ENCODE measurements at regions not wholly inside any gene's neighbourhood (a gene's known extent, or its start where the extent isn't known, plus 50 kb on each side); places are given as distances from the start of the nearest gene placed in this dataset.

DNA sequence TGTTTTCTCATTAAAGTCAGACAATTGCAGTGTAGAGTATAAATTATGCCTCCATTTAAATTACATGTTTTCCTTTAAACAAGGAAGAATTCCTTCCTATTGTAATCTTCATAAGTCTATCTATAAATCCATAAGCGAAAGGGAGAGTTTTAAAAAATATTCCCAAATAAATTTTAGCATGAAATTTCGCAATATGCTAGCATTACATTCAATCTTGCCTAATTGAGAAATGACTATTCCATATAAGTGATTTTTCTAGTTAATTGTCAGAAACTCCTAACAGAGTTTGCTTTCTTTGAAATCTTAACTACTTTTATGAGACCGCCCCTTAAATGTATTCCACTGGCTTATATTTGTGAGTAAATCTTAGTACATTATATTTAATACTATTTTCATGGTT is 133.1 kb upstream of the CRIM1 start:
- POLR2A ChIA-PET (ENCODE audit: partially characterized antibody), result no interaction called here

More for the DNA sequence above, 133.1 kb upstream of the CRIM1 start:
- no peak overlapping the region for H2BK12ac ChIP-seq (ENCODE audit: low read depth, low read length)
- no peak overlapping the region for H2BK20ac ChIP-seq (ENCODE audit: low read length)
- no peak overlapping the region for H3K4me2 ChIP-seq (ENCODE audit: insufficient read depth in 1 of 2, low read depth in 2 of 2, low read length in 2 of 2)
- no peak overlapping the region for H3K4me3 ChIP-seq (ENCODE audit: extremely low read depth in 1 of 4, insufficient read depth in 2 of 4, low read depth in 3 of 4, low read length in 4 of 4)
- H4K5ac ChIP-seq (ENCODE audit: insufficient read length, low read depth, low read length), result no peak overlapping the region
- H2AFZ ChIP-seq (ENCODE audit: low read length), result no peak overlapping the region
- no peak overlapping the region for H3K27ac ChIP-seq (ENCODE audit: low read depth, low read length)
- no peaks in the 10 kb centered on the region for H3K79me1 ChIP-seq (ENCODE audit: low read depth, low read length)
- H4K91ac ChIP-seq (replicated peaks; ENCODE audit: insufficient read length, low read length), result no peak overlapping the region
- no peak overlapping the region for H4K8ac ChIP-seq (ENCODE audit: extremely low read depth, insufficient read depth, low read length)
- H3K23me2 ChIP-seq (ENCODE audit: low read depth, low read length), result no peaks in the 10 kb centered on the region
- H2AK5ac ChIP-seq (ENCODE audit: low read depth, low read length), result no peak overlapping the region
- no peak for DNase-seq (ENCODE audit: low read depth in 1 of 2, low spot score in 2 of 2)
- no peaks in the 10 kb centered on the region for H3K4me1 ChIP-seq (replicated peaks in 1 of 4; ENCODE audit: control insufficient read depth in 3 of 4, insufficient read depth in 4 of 4, low read length in 3 of 4)
- no peaks in the 10 kb centered on the region for H3K9me3 ChIP-seq (ENCODE audit: insufficient read depth in 2 of 2, low read depth in 1 of 2, low read length in 1 of 2)
- no peak overlapping the region for H3K56ac ChIP-seq (replicated peaks; ENCODE audit: insufficient read length, low read depth, low read length)
- TF ChIP-seq YY1 (IDR thresholded peaks at IDR 0.05; ENCODE audit: low read depth, low read length), result no peak
- no peak for TF ChIP-seq CTBP2 (IDR thresholded peaks at IDR 0.05; ENCODE audit: borderline replicate concordance, insufficient read depth, insufficient read length, low read length)
- peak; percentile 53; the same call in 1 of the 2 replicates for TF ChIP-seq CEBPB (IDR thresholded peaks at IDR 0.05; ENCODE audit: low read depth, low read length)
- TF ChIP-seq CBX5 (IDR thresholded peaks at IDR 0.05; ENCODE audit: low read depth, low read length), result no peak
- TF ChIP-seq NRF1 (IDR thresholded peaks at IDR 0.05; ENCODE audit: low read depth, low read length), result no peak
- TF ChIP-seq SP1 (IDR thresholded peaks at IDR 0.05; ENCODE audit: low read depth, low read length), result no peak
- H3K79me2 ChIP-seq (ENCODE audit: control insufficient read depth in 1 of 2, insufficient read depth in 2 of 2, low read length in 2 of 2), result no peaks in the 10 kb centered on the region
- no peak overlapping the region for H2BK120ac ChIP-seq (replicated peaks; ENCODE audit: low read depth, low read length)
- H3K23ac ChIP-seq (ENCODE audit: insufficient read length), result no peak overlapping the region
- H3K36me3 ChIP-seq (ENCODE audit: control insufficient read depth in 2 of 4, insufficient read depth in 4 of 4, low read length in 3 of 4), result no peaks in the 10 kb centered on the region
- H3K4ac ChIP-seq (replicated peaks; ENCODE audit: insufficient read length, low read depth, low read length), result no peak overlapping the region
- H2BK15ac ChIP-seq (ENCODE audit: low read length), result no peak overlapping the region
- H4K20me1 ChIP-seq (replicated peaks in 1 of 2; ENCODE audit: control insufficient read depth in 1 of 2, insufficient read depth in 2 of 2, low read length in 2 of 2), result no peaks in the 10 kb centered on the region
- no peak overlapping the region for H3K18ac ChIP-seq (ENCODE audit: extremely low read depth, low read length)
- no peak overlapping the region for H3K14ac ChIP-seq (ENCODE audit: insufficient read length)
- CTCF ChIA-PET (ENCODE audit: partially characterized antibody), result no interaction called here
- FAIRE-seq, result no peak
- WGBS, 2 experiments (ENCODE audit: extremely low coverage in 1 of 2, insufficient coverage in 1 of 2, insufficient read length in 1 of 2, insufficient replicate concordance in 2 of 2, low coverage in 1 of 2, low lambda C conversion rate in 2 of 2, missing lambda C conversion rate in 1 of 2), result 93% methylated on average over 3 of the region's 3 CpGs; no CpG with 5 or more reads in 1 of the 2 experiments
- no peaks in the 10 kb centered on the region for H3K27me3 ChIP-seq (replicated peaks in 1 of 4; ENCODE audit: control insufficient read depth in 3 of 4, extremely low read depth in 1 of 4, insufficient read depth in 3 of 4, low read length in 3 of 4)
- no peak overlapping the region for H3K9ac ChIP-seq (replicated peaks in 1 of 4; ENCODE audit: extremely low read depth in 1 of 4, low read depth in 3 of 4, low read length in 3 of 4)
- no peak overlapping the region for H2BK5ac ChIP-seq (ENCODE audit: low read depth, low read length)

Measured in H1 (cell line).